GM12878 (cell line): ENCODE measurements at regions not wholly inside any gene's neighbourhood (a gene's known extent, or its start where the extent isn't known, plus 50 kb on each side); places are given as distances from the start of the nearest gene placed in this dataset.

Experiments used
- EZH2 ChIP-seq: IDR thresholded peaks from 2 replicates; pipeline ENCODE4 v1.6.1; 2012; ENCODE audit warnings: low read depth, mild to moderate bottlenecking, control low read depth, inconsistent platforms, low read length, borderline replicate concordance; ENCODE audit not compliant: control insufficient read depth
- GATAD2B ChIP-seq: fragments of 450-650 bp; conservative IDR thresholded peaks from 2 replicates; pipeline ENCODE4 v1.6.1; 2017; ENCODE audit warnings: low read depth, mild to moderate bottlenecking, moderate library complexity
- JUND ChIP-seq: IDR thresholded peaks from 2 replicates; pipeline ENCODE4 v1.6.1; 2012; ENCODE audit warnings: low read depth, mild to moderate bottlenecking, low read length, improper control_type of control experiment, moderate library complexity
- POLR2AphosphoS5 ChIP-seq: IDR thresholded peaks from 2 replicates; pipeline ENCODE4 v1.6.1; 2011; ENCODE audit warnings: mild to moderate bottlenecking, low read length, inconsistent platforms
- RELA ChIP-seq: fragments of 450-650 bp; IDR thresholded peaks from 2 replicates; pipeline ENCODE4 v1.8.0; 2014; ENCODE audit warnings: borderline replicate concordance; ENCODE audit not compliant: partially characterized antibody
- SUZ12 ChIP-seq: fragments of 200-600 bp; sonication (generic); IDR thresholded peaks from one replicate; pipeline ENCODE4 v1.6.1; 2018; ENCODE audit warnings: antibody characterized with exemption, mild to moderate bottlenecking; ENCODE audit not compliant: unreplicated experiment
- TARDBP ChIP-seq: IDR thresholded peaks from 2 replicates; pipeline ENCODE4 v1.6.1; 2016; ENCODE audit warnings: borderline replicate concordance
- TCF7 ChIP-seq: IDR thresholded peaks from 2 replicates; pipeline ENCODE4 v1.6.1; 2014; ENCODE audit warnings: antibody characterized with exemption, borderline replicate concordance
- TF ChIP-seq, protein P1 (sequence below), 3 experiments: IDR thresholded peaks in 2 of 3; conservative IDR thresholded peaks in 1 of 3; 2 replicates each; pipeline ENCODE4 v1.5.1; 2011; ENCODE audit warnings: low read depth in 3 of 3, low read length in 3 of 3, mild to moderate bottlenecking in 3 of 3, control low read depth in 2 of 3, moderate library complexity in 2 of 3, inconsistent platforms in 1 of 3, mixed read lengths in 1 of 3; ENCODE audit not compliant: control insufficient read depth in 2 of 3, insufficient read depth in 1 of 3; ENCODE audit errors: extremely low read depth in 1 of 3
- TF ChIP-seq, protein P2 (sequence below): fragments of 450-650 bp; IDR thresholded peaks from 2 replicates; pipeline ENCODE4 v1.6.1; 2014; ENCODE audit warnings: mild to moderate bottlenecking
- TF ChIP-seq, protein P3 (sequence below): IDR thresholded peaks from 2 replicates; pipeline ENCODE4 v1.6.1; 2012; ENCODE audit warnings: mild to moderate bottlenecking, low read depth, low read length

DNA sequence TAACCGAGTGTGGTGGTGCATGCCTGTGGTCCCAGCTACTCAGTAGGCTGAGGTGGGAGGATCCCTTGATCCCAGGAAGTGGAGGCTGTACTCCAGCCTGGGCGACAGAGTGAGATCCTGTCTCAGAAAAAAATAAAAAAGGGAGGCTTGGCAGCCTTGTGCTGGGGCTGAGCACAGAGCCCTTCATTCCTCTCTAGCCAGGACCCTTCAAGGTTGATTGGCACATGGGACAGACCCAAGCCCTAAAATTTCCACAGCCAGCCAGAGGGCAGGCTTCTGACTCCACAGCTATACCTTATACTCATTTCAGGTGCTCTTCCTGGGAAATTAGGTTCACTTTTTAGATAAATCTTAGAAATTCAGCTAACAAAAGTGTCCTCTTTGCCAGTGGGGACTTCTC, 553.0 kb upstream of the CPEB2 start:
- TF ChIP-seq, protein P1, sequence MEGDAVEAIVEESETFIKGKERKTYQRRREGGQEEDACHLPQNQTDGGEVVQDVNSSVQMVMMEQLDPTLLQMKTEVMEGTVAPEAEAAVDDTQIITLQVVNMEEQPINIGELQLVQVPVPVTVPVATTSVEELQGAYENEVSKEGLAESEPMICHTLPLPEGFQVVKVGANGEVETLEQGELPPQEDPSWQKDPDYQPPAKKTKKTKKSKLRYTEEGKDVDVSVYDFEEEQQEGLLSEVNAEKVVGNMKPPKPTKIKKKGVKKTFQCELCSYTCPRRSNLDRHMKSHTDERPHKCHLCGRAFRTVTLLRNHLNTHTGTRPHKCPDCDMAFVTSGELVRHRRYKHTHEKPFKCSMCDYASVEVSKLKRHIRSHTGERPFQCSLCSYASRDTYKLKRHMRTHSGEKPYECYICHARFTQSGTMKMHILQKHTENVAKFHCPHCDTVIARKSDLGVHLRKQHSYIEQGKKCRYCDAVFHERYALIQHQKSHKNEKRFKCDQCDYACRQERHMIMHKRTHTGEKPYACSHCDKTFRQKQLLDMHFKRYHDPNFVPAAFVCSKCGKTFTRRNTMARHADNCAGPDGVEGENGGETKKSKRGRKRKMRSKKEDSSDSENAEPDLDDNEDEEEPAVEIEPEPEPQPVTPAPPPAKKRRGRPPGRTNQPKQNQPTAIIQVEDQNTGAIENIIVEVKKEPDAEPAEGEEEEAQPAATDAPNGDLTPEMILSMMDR (IDR thresholded peaks at IDR 0.05 in 2 of 3, conservative IDR thresholded peaks at IDR 0.05 in 1 of 3; ENCODE audit: control insufficient read depth in 2 of 3, extremely low read depth in 1 of 3, insufficient read depth in 1 of 3, low read depth in 3 of 3, low read length in 3 of 3) = no peak
- TF ChIP-seq, protein P2, sequence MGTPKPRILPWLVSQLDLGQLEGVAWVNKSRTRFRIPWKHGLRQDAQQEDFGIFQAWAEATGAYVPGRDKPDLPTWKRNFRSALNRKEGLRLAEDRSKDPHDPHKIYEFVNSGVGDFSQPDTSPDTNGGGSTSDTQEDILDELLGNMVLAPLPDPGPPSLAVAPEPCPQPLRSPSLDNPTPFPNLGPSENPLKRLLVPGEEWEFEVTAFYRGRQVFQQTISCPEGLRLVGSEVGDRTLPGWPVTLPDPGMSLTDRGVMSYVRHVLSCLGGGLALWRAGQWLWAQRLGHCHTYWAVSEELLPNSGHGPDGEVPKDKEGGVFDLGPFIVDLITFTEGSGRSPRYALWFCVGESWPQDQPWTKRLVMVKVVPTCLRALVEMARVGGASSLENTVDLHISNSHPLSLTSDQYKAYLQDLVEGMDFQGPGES = no peak
- TF ChIP-seq TCF7 = no peak
- no peak for TF ChIP-seq SUZ12
- TF ChIP-seq JUND = no peak
- no peak for TF ChIP-seq POLR2AphosphoS5
- no peak for TF ChIP-seq EZH2
- no peak for TF ChIP-seq TARDBP
- TF ChIP-seq RELA = no peak
- TF ChIP-seq, protein P3, sequence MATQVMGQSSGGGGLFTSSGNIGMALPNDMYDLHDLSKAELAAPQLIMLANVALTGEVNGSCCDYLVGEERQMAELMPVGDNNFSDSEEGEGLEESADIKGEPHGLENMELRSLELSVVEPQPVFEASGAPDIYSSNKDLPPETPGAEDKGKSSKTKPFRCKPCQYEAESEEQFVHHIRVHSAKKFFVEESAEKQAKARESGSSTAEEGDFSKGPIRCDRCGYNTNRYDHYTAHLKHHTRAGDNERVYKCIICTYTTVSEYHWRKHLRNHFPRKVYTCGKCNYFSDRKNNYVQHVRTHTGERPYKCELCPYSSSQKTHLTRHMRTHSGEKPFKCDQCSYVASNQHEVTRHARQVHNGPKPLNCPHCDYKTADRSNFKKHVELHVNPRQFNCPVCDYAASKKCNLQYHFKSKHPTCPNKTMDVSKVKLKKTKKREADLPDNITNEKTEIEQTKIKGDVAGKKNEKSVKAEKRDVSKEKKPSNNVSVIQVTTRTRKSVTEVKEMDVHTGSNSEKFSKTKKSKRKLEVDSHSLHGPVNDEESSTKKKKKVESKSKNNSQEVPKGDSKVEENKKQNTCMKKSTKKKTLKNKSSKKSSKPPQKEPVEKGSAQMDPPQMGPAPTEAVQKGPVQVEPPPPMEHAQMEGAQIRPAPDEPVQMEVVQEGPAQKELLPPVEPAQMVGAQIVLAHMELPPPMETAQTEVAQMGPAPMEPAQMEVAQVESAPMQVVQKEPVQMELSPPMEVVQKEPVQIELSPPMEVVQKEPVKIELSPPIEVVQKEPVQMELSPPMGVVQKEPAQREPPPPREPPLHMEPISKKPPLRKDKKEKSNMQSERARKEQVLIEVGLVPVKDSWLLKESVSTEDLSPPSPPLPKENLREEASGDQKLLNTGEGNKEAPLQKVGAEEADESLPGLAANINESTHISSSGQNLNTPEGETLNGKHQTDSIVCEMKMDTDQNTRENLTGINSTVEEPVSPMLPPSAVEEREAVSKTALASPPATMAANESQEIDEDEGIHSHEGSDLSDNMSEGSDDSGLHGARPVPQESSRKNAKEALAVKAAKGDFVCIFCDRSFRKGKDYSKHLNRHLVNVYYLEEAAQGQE = no peak
- no peak for TF ChIP-seq GATAD2B
